HUES6 (cell line): ENCODE measurements at regions not wholly inside any gene's neighbourhood (a gene's known extent, or its start where the extent isn't known, plus 50 kb on each side); places are given as distances from the start of the nearest gene placed in this dataset.
"Not testable (repeated sequence)": the region's sequence is repeated elsewhere in the genome, so short reads cannot be mapped to it uniquely, and the experiment has no call there.

Experiments used
- H3K27ac ChIP-seq: 2 replicates; pipeline ENCODE4 v1.7.0; 2013; ENCODE audit warnings: low read depth, mild to moderate bottlenecking, low read length, inconsistent platforms
- H3K27me3 ChIP-seq: 2 replicates; pipeline ENCODE4 v1.6.1; 2013; ENCODE audit warnings: low read length; ENCODE audit not compliant: control insufficient read depth, insufficient read depth
- H3K36me3 ChIP-seq: 2 replicates; pipeline ENCODE4 v1.6.1; 2013; ENCODE audit warnings: low read length; ENCODE audit not compliant: control insufficient read depth, insufficient read depth
- H3K4me1 ChIP-seq: 2 replicates; pipeline ENCODE4 v1.6.1; 2013; ENCODE audit warnings: low read length; ENCODE audit not compliant: control insufficient read depth, insufficient read depth
- H3K4me3 ChIP-seq: 2 replicates; pipeline ENCODE4 v1.5.1; 2013; ENCODE audit warnings: low read depth, low read length
- H3K9ac ChIP-seq: one replicate; pipeline ENCODE4 v1.6.1; 2013; ENCODE audit warnings: mild to moderate bottlenecking, low read length
- H3K9me3 ChIP-seq: 2 replicates; pipeline ENCODE4 v1.6.1; 2013; ENCODE audit warnings: low read depth, low read length; ENCODE audit not compliant: control insufficient read depth, insufficient read depth

GRCh38 chr12:19625551-19625950 lies 186.3 kb downstream of the AEBP2 start:
- not testable (repeated sequence) for H3K4me1 ChIP-seq, H3K9me3 ChIP-seq, H3K9ac ChIP-seq, H3K36me3 ChIP-seq, H3K4me3 ChIP-seq, H3K27ac ChIP-seq, H3K27me3 ChIP-seq

GRCh38 chr12:19627719-19628118 lies 188.4 kb downstream of the AEBP2 start:
- Histone ChIP-seq H3K9me3 (no peaks in the 10 kb centered on the region), H3K4me1 (no peaks in the 10 kb centered on the region), H3K36me3 (no peaks in the 10 kb centered on the region), H3K9ac (no peak overlapping the region), H3K27ac (no peak overlapping the region), H3K4me3 (no peak overlapping the region), H3K27me3 (no peaks in the 10 kb centered on the region)

DNA sequence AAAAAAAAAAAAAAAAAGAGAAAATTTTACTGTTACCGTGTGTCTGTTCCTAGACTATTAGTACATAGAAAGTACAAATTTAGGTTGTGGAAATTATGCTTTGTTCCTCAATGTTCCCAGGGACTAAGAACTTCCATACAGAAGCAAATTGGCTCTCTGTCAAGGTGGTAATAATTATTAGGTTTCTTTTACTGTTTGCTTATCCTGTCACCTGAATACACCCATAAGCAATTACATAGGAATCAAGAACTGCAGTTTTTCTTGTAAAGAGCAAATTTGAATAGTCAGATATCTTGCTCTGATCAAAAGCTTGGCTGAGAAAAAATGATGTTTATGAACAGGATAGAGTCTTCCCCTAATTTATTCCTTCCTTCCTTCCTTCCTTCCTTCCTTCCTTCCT lies 191.2 kb downstream of the AEBP2 start:
- H3K9me3 ChIP-seq = no peaks in the 10 kb centered on the region
- H3K27me3 ChIP-seq = no peaks in the 10 kb centered on the region
- H3K4me3 ChIP-seq = no peak overlapping the region
- no peaks in the 10 kb centered on the region for H3K36me3 ChIP-seq
- H3K4me1 ChIP-seq = no peaks in the 10 kb centered on the region
- no peak overlapping the region for H3K9ac ChIP-seq
- H3K27ac ChIP-seq = no peak overlapping the region

DNA sequence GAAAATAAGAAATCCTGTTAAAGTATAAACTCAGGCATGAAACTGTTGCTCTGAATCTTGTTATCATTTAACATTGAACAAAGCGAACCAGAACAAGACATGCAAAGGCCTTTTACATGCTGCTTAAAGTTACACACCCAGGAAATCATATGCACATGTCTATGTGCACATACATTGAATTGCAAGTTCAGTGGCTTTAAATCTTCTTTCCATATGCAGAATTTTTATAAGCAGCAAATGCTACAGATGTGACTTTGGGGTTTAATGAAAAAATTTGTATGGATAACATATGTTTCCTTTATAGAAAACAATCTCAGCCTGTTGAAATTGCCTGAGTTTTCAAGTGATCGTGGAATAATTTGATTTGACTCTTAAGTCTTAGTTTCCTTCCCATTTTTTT lies 193.9 kb downstream of the AEBP2 start:
- no peak overlapping the region for H3K4me3 ChIP-seq
- H3K9me3 ChIP-seq = no peaks in the 10 kb centered on the region
- H3K9ac ChIP-seq = no peak overlapping the region
- H3K4me1 ChIP-seq = no peaks in the 10 kb centered on the region
- no peaks in the 10 kb centered on the region for H3K27me3 ChIP-seq
- H3K27ac ChIP-seq = no peak overlapping the region
- no peaks in the 10 kb centered on the region for H3K36me3 ChIP-seq

DNA sequence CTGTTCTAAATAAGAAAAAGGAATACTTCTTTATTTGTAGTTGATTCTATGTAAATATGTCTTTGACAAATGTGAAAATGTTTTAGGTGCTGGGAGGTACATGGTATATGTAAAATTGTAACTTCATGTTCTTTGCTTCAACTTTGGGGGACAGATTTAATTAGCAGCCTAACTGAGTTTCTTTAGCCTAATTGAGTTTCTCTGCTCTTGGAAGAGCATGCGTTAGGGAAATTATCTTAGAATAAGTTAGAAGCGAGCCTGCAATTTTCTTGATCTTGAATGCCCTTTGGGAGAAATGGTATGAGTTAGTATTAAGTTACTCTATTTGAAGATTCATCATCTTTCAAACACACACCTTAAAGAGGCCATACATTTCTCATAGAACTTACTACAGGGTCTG lies 194.3 kb downstream of the AEBP2 start:
- H3K9me3 ChIP-seq = no peaks in the 10 kb centered on the region
- no peaks in the 10 kb centered on the region for H3K36me3 ChIP-seq
- no peak overlapping the region for H3K9ac ChIP-seq
- no peaks in the 10 kb centered on the region for H3K27me3 ChIP-seq
- H3K27ac ChIP-seq = no peak overlapping the region
- H3K4me3 ChIP-seq = no peak overlapping the region
- H3K4me1 ChIP-seq = no peaks in the 10 kb centered on the region

DNA sequence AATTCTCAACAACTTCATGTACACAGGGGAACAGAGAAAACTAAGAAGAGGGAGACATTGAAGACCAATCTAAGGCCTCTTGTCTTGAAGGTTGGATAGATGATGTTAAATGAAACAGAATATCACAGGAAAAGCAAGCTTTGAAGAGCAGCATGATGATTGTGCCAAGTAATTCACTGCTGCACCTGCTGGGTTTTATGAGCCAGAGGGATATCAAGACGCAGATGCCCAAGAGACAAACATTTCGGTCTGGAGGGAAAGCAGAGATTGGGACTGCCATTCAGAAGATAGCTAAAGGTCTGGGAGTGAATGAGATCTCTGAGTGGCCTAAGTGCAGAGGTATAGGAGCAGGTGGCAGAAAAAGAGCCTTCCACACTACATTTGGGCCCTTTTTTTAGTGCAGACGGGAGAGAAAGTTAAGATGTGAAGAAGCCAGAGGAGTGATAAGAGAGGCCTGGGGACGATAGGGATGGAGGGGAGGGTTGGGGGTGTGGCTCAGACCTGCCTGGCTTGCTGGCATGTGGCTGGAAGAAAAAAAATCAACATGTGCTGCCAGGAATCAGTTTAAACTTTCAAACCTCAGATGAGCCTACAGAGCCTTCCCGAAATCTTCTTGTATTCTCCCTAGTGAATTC lies 200.6 kb downstream of the AEBP2 start:
- no peak overlapping the region for H3K4me3 ChIP-seq
- H3K27ac ChIP-seq = no peak overlapping the region
- no peaks in the 10 kb centered on the region for H3K27me3 ChIP-seq
- no peaks in the 10 kb centered on the region for H3K36me3 ChIP-seq
- H3K9me3 ChIP-seq = no peaks in the 10 kb centered on the region
- H3K4me1 ChIP-seq = peaks cover 11% of the 10 kb centered on the region
- no peak overlapping the region for H3K9ac ChIP-seq

DNA sequence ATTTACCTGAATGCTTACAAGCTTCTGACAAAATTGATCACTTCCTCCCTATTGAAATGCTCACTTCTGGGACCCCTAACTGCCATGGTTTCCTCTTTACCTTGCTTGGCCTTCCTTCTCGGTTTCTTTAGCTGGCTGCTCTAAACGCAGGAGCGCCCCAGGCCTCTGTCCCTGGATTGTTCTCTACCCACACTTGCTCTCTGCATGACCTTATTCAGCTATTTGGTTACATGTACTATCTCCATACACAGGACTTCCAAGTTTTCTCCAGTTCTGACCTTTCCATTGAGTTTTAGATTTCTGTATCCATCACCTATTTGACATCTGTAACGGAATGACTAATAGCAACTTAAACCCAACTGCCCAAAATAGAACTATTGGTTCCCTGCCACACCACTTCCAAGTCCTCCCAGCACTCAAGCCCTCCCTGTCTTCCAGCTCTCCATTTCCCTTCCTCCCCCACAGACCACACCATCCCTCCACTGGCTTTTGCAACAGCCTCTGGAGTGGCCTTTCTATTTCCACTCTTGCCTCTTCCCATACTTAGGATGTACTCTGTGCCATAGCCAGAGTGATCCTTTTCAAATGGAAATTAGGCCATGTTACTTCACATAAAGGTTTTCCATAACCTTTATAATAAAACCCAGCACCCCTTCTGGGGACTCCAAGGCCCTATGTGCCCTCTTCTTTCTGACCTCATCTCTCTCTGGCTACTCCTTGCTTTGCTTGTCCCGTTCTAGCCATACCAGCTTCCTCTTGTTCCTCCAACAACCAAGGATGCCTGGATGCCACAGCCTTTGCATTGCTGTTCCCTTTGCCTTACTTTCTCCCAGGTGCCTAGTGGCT lies 202.2 kb downstream of the AEBP2 start:
- Histone ChIP-seq H3K36me3 (no peaks in the 10 kb centered on the region), H3K9ac (no peak overlapping the region), H3K27ac (no peak overlapping the region), H3K4me1 (peaks cover 11% of the 10 kb centered on the region), H3K27me3 (no peaks in the 10 kb centered on the region), H3K9me3 (peaks cover 10% of the 10 kb centered on the region), H3K4me3 (no peak overlapping the region)

- Histone ChIP-seq H3K27ac (no peak overlapping the region), H3K4me3 (no peak overlapping the region), H3K4me1 (peaks cover 11% of the 10 kb centered on the region), H3K9me3 (peaks cover 13% of the 10 kb centered on the region), H3K27me3 (no peaks in the 10 kb centered on the region), H3K9ac (no peak overlapping the region), H3K36me3 (no peaks in the 10 kb centered on the region)
Observed at GRCh38 chr12:19642345-19642744, 203.1 kb downstream of the AEBP2 start.

DNA sequence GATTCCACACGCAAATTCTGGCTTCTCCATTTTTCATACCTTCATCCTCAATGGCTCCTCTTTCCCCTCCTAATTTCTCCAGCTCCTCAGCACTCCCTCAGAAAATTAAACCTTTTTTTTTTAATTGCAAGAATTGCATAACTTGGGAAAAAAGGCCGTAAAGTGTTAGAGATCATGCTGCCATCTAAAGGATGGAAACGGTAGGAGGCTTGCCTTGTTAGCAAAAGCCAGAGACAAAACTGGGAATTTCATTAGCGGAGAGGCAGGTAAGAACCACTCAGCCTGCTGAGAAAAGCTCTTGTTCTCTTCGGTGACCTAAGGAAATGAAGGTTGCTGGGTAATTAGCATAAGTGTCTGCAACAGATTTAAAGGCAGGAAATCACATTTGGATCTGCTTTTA lies 204.3 kb downstream of the AEBP2 start:
- Histone ChIP-seq H3K9ac (no peak overlapping the region), H3K9me3 (peaks cover 13% of the 10 kb centered on the region), H3K27me3 (no peaks in the 10 kb centered on the region), H3K27ac (no peak overlapping the region), H3K4me1 (peaks cover 11% of the 10 kb centered on the region), H3K36me3 (no peaks in the 10 kb centered on the region), H3K4me3 (no peak overlapping the region)

DNA sequence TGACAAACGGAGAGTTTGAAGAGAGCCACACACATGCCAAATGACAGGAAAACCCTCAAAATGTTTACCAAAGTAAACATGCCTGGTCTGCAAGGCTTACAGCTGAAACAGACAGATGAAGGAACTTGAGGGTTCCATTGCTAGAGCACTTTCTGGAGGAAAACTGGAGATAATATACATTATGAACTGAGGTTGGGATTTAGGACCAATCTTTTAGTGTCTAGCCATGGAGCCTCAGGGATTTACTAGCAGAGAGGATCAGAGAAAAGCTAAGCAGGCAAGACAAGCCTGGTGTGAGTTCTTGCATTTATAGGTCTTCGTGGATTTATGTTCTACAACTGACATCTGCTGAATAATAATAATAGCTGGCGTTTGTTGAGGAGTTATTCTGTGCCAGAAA lies 205.3 kb downstream of the AEBP2 start:
- Histone ChIP-seq H3K4me1 (peaks cover 11% of the 10 kb centered on the region), H3K9ac (no peak overlapping the region), H3K9me3 (peaks cover 13% of the 10 kb centered on the region), H3K27ac (no peak overlapping the region), H3K36me3 (no peaks in the 10 kb centered on the region), H3K27me3 (no peaks in the 10 kb centered on the region), H3K4me3 (no peak overlapping the region)

DNA sequence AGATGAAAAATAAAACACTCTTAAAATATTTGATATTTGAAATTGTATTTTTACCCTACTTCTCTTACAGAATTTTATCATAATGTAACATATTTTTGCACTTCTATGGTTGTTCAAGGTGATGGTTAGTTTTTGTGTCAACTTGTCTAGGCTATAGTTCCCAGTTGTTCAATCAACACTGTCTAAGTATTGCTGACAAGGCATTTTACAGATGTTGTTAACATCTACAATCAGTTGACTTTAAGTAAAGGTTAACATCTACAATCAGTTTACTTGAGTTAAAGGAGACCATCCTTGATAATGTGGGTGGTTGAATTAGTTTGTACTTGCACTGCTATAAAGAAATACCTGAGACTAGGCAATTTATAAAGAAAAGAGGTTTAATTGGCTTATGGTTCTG lies 206.5 kb downstream of the AEBP2 start:
- Histone ChIP-seq H3K4me3 (no peak overlapping the region), H3K9ac (no peak overlapping the region), H3K36me3 (no peaks in the 10 kb centered on the region), H3K27ac (no peak overlapping the region), H3K4me1 (peaks cover 11% of the 10 kb centered on the region), H3K9me3 (peaks cover 13% of the 10 kb centered on the region), H3K27me3 (no peaks in the 10 kb centered on the region)
